Panc1 (cell line): ENCODE measurements at regions not wholly inside any gene's neighbourhood (a gene's known extent, or its start where the extent isn't known, plus 50 kb on each side); places are given as distances from the start of the nearest gene placed in this dataset.

Experiments used
- TCF7L2 ChIP-seq: IDR thresholded peaks from 2 replicates; pipeline ENCODE4 v1.6.1; 2011; ENCODE audit warnings: mild to moderate bottlenecking, low read depth, low read length, inconsistent platforms
- TF ChIP-seq, protein P1 (sequence below): fragments of 450-650 bp; IDR thresholded peaks from 2 replicates; pipeline ENCODE4 v1.5.1; 2017; ENCODE audit warnings: mild to moderate bottlenecking
- TF ChIP-seq, protein P2 (sequence below), 2 experiments: IDR thresholded peaks; 2 replicates each; pipeline ENCODE4 v1.6.1; 2011 to 2012; ENCODE audit warnings: low read depth in 2 of 2, control low read depth in 1 of 2, low read length in 1 of 2, mild to moderate bottlenecking in 1 of 2, moderate library complexity in 1 of 2; ENCODE audit not compliant: insufficient read depth in 1 of 2

DNA sequence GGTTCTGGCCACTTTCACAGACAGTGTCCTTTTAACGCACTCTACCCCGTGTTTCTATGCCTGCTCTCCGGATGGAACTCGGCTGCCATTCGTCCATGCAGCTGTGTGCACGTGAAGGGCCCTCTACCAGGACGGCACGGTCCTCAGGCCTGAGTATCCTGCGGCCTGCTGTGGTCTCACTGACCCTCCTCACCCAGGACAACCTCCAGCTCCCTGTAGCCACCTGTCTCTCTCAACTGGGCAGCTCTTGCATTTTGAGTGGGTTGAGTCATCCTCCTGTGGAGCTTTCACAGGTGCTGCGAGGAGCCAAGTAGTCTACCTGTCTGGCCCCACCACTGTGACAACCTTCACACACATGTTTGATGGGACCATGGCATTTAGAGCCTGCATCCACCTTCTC lies 321.7 kb upstream of the TSHZ3 start:
- TF ChIP-seq, protein P1, sequence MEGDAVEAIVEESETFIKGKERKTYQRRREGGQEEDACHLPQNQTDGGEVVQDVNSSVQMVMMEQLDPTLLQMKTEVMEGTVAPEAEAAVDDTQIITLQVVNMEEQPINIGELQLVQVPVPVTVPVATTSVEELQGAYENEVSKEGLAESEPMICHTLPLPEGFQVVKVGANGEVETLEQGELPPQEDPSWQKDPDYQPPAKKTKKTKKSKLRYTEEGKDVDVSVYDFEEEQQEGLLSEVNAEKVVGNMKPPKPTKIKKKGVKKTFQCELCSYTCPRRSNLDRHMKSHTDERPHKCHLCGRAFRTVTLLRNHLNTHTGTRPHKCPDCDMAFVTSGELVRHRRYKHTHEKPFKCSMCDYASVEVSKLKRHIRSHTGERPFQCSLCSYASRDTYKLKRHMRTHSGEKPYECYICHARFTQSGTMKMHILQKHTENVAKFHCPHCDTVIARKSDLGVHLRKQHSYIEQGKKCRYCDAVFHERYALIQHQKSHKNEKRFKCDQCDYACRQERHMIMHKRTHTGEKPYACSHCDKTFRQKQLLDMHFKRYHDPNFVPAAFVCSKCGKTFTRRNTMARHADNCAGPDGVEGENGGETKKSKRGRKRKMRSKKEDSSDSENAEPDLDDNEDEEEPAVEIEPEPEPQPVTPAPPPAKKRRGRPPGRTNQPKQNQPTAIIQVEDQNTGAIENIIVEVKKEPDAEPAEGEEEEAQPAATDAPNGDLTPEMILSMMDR: no peak
- TF ChIP-seq, protein P2, sequence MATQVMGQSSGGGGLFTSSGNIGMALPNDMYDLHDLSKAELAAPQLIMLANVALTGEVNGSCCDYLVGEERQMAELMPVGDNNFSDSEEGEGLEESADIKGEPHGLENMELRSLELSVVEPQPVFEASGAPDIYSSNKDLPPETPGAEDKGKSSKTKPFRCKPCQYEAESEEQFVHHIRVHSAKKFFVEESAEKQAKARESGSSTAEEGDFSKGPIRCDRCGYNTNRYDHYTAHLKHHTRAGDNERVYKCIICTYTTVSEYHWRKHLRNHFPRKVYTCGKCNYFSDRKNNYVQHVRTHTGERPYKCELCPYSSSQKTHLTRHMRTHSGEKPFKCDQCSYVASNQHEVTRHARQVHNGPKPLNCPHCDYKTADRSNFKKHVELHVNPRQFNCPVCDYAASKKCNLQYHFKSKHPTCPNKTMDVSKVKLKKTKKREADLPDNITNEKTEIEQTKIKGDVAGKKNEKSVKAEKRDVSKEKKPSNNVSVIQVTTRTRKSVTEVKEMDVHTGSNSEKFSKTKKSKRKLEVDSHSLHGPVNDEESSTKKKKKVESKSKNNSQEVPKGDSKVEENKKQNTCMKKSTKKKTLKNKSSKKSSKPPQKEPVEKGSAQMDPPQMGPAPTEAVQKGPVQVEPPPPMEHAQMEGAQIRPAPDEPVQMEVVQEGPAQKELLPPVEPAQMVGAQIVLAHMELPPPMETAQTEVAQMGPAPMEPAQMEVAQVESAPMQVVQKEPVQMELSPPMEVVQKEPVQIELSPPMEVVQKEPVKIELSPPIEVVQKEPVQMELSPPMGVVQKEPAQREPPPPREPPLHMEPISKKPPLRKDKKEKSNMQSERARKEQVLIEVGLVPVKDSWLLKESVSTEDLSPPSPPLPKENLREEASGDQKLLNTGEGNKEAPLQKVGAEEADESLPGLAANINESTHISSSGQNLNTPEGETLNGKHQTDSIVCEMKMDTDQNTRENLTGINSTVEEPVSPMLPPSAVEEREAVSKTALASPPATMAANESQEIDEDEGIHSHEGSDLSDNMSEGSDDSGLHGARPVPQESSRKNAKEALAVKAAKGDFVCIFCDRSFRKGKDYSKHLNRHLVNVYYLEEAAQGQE (IDR thresholded peaks at IDR 0.05; ENCODE audit: insufficient read depth in 1 of 2, low read depth in 2 of 2, low read length in 1 of 2): no peak
- TF ChIP-seq TCF7L2: no peak
